Suprapubic skin (tissue), 4 donors: ENCODE measurements at regions not wholly inside any gene's neighbourhood (a gene's known extent, or its start where the extent isn't known, plus 50 kb on each side); places are given as distances from the start of the nearest gene placed in this dataset.

Source experiments
- DNase-seq, 2 donors: peaks; one replicate each; pipeline ENCODE4 v3.0.0-alpha.2; 2019; ENCODE audit warnings: low spot score in 2 of 2
- H3K27ac ChIP-seq: fragments of 200-600 bp; sonication (generic); one replicate; pipeline ENCODE4 v1.5.1; 2019
- H3K27me3 ChIP-seq: fragments of 200-600 bp; sonication (generic); one replicate; pipeline ENCODE4 v1.5.1; 2019
- H3K36me3 ChIP-seq: fragments of 200-600 bp; sonication (generic); one replicate; pipeline ENCODE4 v1.5.1; 2019
- H3K4me1 ChIP-seq: fragments of 200-600 bp; sonication (generic); one replicate; pipeline ENCODE4 v1.5.1; 2019
- H3K4me3 ChIP-seq: fragments of 200-600 bp; sonication (generic); one replicate; pipeline ENCODE4 v1.5.1; 2019; ENCODE audit warnings: mild to moderate bottlenecking
- H3K9me3 ChIP-seq: fragments of 200-600 bp; sonication (generic); one replicate; pipeline ENCODE4 v1.5.1; 2019
- CTCF ChIP-seq, 2 donors: fragments of 200-600 bp in 1 of 2; fragments of 450-650 bp in 1 of 2; sonication (generic) in 1 of 2; IDR thresholded peaks; one replicate each; pipeline ENCODE4 v1.5.1; 2016 to 2019; ENCODE audit warnings: antibody characterized with exemption in 2 of 2, mild to moderate bottlenecking in 1 of 2, moderate library complexity in 1 of 2
- EP300 ChIP-seq: sonication (generic); formaldehyde crosslinking; IDR thresholded peaks from one replicate; pipeline ENCODE4 v1.6.1; 2017; ENCODE audit warnings: antibody characterized with exemption
- POLR2A ChIP-seq, 2 donors: fragments of 450-650 bp; IDR thresholded peaks; one replicate each; pipeline ENCODE4 v1.6.1; 2017; ENCODE audit warnings: antibody characterized with exemption in 2 of 2, mild to moderate bottlenecking in 2 of 2, moderate library complexity in 2 of 2
- POLR2AphosphoS5 ChIP-seq, 3 donors: sonication (generic); formaldehyde crosslinking; IDR thresholded peaks; one replicate each; pipeline ENCODE4 v1.6.1; 2017; ENCODE audit warnings: antibody characterized with exemption in 3 of 3
- WGBS: methylation state at CpG from one replicate; pipeline ENCODE4 v1.1.5; 2018; 5-methylcytosine and 5-hydroxymethylcytosine counted together

GRCh38 chr2:150783015-150783414 is 295.5 kb upstream of the RND3 start:
- no peak for DNase-seq
- Histone ChIP-seq H3K9me3 (no peaks in the 10 kb centered on the region), H3K4me1 (peaks cover 14% of the 10 kb centered on the region), H3K4me3 (no peak overlapping the region), H3K27me3 (no peaks in the 10 kb centered on the region), H3K36me3 (no peaks in the 10 kb centered on the region), H3K27ac (no peak overlapping the region)
- WGBS, result 61% methylated on average over 3 of the region's 3 CpGs
- TF ChIP-seq POLR2AphosphoS5 (IDR thresholded peaks at IDR 0.05) (no peak), EP300 (no peak), POLR2A (IDR thresholded peaks at IDR 0.05) (no peak), CTCF (IDR thresholded peaks at IDR 0.05) (no peak)

- TF ChIP-seq EP300 (no peak), POLR2AphosphoS5 (IDR thresholded peaks at IDR 0.05) (no peak), POLR2A (IDR thresholded peaks at IDR 0.05) (no peak), CTCF (IDR thresholded peaks at IDR 0.05) (no peak)
- Histone ChIP-seq H3K4me3 (no peak overlapping the region), H3K27me3 (no peaks in the 10 kb centered on the region), H3K9me3 (no peaks in the 10 kb centered on the region), H3K27ac (no peak overlapping the region), H3K36me3 (no peaks in the 10 kb centered on the region), H3K4me1 (peaks cover 10% of the 10 kb centered on the region)
- WGBS, result 90% methylated on average over 3 of the region's 3 CpGs
- no peak for DNase-seq
Observed at GRCh38 chr2:150782613-150783012, 295.1 kb upstream of the RND3 start.

- H3K36me3 ChIP-seq, result no peaks in the 10 kb centered on the region
- no peak for TF ChIP-seq POLR2AphosphoS5 (IDR thresholded peaks at IDR 0.05)
- no peak for TF ChIP-seq POLR2A (IDR thresholded peaks at IDR 0.05)
- TF ChIP-seq EP300, result no peak
- TF ChIP-seq CTCF (IDR thresholded peaks at IDR 0.05), result no peak
- H3K9me3 ChIP-seq, result no peaks in the 10 kb centered on the region
- DNase-seq, result no peak
- H3K4me1 ChIP-seq, result no peaks in the 10 kb centered on the region
- no peak overlapping the region for H3K27ac ChIP-seq
- 85% methylated on average over 7 of the region's 7 CpGs for WGBS
- no peak overlapping the region for H3K4me3 ChIP-seq
- H3K27me3 ChIP-seq, result no peaks in the 10 kb centered on the region
Observed at GRCh38 chr2:150781142-150781541, 293.7 kb upstream of the RND3 start.

- 67% methylated on average over 1 of the region's 1 CpG for WGBS
- DNase-seq, result no peak
- H3K27ac ChIP-seq, result no peak overlapping the region
- H3K27me3 ChIP-seq, result no peaks in the 10 kb centered on the region
- no peak overlapping the region for H3K4me3 ChIP-seq
- H3K9me3 ChIP-seq, result no peaks in the 10 kb centered on the region
- no peaks in the 10 kb centered on the region for H3K4me1 ChIP-seq
- no peaks in the 10 kb centered on the region for H3K36me3 ChIP-seq
- no peak for TF ChIP-seq CTCF (IDR thresholded peaks at IDR 0.05)
- no peak for TF ChIP-seq EP300
- TF ChIP-seq POLR2A (IDR thresholded peaks at IDR 0.05), result no peak
- TF ChIP-seq POLR2AphosphoS5 (IDR thresholded peaks at IDR 0.05), result no peak
Observed at GRCh38 chr2:150778828-150779227, 291.4 kb upstream of the RND3 start.

GRCh38 chr2:150769421-150769820 is 282.0 kb upstream of the RND3 start:
- Histone ChIP-seq H3K27me3 (no peaks in the 10 kb centered on the region), H3K27ac (no peak overlapping the region), H3K9me3 (no peaks in the 10 kb centered on the region), H3K4me1 (no peaks in the 10 kb centered on the region), H3K4me3 (no peak overlapping the region), H3K36me3 (no peaks in the 10 kb centered on the region)
- WGBS, result 73% methylated on average over 1 of the region's 1 CpG
- TF ChIP-seq POLR2AphosphoS5 (IDR thresholded peaks at IDR 0.05) (no peak), POLR2A (IDR thresholded peaks at IDR 0.05) (no peak), CTCF (IDR thresholded peaks at IDR 0.05) (no peak), EP300 (no peak)
- DNase-seq, result no peak
